M059J (cell line): ENCODE measurements at regions not wholly inside any gene's neighbourhood (a gene's known extent, or its start where the extent isn't known, plus 50 kb on each side); places are given as distances from the start of the nearest gene placed in this dataset.
"Not testable (repeated sequence)": the region's sequence is repeated elsewhere in the genome, so short reads cannot be mapped to it uniquely, and the experiment has no call there.

Experiments used
- DNase-seq: peaks from one replicate; pipeline ENCODE4 v3.0.0-alpha.2; 2012; ENCODE audit warnings: low read depth

DNA sequence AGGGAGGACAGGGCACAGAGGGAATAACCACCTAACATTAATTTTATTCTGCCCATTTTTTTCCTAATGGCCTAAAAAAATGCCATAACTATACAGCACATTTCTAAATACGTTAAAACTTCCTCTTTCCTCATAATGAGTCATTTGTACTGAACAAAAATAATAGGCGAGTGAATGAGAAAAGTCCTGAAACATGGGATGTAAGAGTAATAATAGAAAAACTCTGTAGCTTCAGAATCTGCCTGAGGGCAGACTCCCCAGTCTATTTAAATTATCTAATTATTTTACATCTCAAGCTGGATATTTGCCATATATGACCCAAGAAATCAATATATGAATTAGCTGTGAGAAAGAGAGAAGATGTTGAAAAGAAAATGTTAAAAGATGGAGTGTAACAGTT, 285.1 kb downstream of the TMX3 start:
- peak; percentile 31 for DNase-seq

DNA sequence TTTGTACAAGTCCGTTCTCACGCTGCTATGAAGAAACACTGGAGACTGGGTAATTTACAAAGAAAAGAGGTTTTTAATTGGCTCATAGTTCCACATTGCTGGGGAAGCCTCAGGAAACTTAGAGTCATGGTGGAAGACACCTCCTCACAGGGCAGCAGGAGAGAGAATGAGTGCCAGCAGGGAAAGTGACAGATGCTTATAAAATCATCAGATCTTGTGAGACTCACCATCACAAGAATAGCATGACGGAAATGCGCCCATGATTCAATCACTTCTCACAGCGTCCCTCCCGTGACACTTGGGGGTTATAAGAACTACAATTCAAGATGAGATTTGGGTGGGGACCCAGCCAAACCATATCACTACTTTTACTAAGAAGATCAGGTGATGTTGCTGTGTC, 285.8 kb downstream of the TMX3 start:
- peak; percentile 41 for DNase-seq

- peak; percentile 49 for DNase-seq
These were observed 286.2 kb downstream of the TMX3 start for GRCh38 chr18:68428661-68429060.

- DNase-seq, result peak; percentile 89
These were observed 286.9 kb downstream of the TMX3 start for GRCh38 chr18:68427951-68428401.

- no peak for DNase-seq
These were observed 288.1 kb downstream of the TMX3 start for GRCh38 chr18:68426731-68427315.

DNA sequence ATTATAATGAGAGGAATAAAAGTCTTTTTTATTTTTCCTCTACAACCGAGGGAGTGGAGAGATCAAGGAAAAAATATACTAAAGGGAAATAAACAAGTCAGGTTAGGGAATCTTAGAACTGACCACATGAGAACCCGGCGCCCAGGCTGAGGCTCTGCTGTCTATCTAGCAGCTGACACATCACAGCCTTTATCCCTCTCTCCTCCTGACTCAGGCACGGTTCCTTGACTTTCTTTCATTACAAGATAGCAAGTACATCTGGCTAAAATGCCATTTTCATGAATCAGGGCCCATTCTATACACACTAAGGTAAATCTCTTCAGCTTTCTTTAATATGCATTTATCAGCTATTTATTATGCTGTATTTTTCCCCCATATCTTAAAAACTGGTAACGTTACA, 296.0 kb downstream of the TMX3 start:
- DNase-seq, result peak; percentile 66

GRCh38 chr18:68418226-68418868, 296.6 kb downstream of the TMX3 start:
- no peak for DNase-seq

DNA sequence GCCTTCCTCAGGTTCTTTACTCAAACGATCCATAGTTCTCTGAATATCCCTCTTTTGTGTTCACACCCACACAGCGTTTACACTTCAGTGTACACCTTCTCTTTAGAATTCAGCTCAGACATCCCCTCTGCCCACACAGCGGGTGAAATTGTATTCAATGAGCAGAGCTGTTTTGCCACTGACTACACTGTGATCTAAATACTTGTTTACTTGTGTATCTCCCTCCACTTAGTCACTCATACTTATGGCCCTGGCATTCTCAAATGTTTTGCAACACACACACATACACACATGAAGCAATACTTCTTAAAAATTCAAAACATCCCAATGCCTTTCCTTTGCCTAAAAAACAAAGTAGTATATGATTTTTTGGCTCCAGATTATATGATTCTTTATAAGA, 297.1 kb downstream of the TMX3 start:
- no peak for DNase-seq

- no peak for DNase-seq
These were observed 297.6 kb downstream of the TMX3 start for GRCh38 chr18:68417166-68417799.

DNA sequence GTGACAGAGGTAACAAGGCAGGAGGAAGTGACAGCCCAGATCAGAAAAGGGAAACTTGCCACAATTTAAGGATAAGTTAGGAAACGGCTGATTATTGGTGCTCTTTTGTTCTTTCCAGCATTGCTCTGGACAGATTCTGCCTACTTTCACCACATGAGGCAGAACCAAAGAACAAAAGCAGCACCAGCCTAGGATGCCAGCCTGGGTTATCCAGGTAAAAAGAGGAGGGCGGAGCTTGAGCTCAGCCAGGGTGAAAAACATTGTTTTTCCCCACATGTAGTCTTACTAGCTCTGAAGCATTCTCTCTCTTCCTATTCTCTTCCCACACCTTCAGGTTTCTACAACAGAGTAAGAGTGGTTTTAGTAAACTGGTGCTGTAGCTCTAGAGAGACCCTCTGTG, 300.5 kb downstream of the TMX3 start:
- no peak for DNase-seq

DNA sequence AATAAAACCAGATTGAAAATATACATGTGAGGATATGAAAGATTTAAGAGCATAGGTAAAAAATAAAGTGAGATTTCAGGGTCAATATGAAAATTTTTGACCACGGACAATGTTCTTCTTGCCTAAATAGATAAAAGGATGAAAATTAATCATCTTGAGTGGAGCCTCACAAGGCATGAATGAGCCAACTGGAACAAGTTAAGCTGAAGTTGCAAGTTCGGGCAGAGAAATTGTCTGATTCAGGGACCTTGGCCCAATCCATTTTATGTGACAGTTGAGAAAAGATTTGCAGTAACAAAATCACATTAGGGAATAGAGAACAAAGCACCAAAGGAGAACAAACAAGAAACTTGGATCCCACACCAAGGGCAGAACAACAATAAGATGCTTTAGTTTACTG, 305.3 kb downstream of the TMX3 start:
- DNase-seq, result no peak

DNA sequence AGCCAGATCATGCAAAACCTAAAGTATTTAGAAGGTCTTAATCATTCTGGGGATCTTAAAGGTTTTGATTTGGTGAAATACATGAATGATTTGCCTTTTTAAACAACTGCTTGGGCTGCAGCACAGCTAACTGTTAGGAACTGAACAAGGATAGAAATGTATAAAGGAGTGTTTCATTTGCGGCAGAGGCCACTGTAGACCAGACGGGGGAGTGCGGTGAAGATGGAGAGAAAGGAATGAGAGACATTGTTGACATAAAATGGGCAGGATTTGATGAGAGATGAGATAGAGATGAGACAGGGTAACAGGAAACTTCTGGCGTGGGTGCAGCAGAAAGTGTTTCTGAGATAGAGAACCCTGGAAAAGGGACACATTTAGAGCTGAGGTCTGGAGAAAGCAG, 308.1 kb downstream of the TMX3 start:
- peak; percentile 65 for DNase-seq

DNA sequence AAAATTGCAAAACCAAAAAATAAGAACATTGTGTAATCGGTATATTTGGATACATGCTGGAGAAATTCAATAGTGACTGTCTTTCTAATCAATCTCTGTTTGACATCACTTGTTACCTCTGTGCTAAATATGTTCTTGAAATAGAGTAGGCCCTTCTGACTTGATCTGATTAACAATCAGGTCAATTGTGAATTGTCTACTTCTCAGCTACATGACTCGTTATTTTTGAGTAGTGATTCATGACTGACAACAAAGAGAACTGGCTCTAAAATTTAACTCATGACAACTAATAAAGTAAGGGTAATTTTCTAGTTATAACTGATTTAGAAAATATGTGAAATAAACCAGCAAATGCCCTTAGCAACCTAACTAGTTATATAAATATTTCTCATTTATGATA, 312.1 kb downstream of the TMX3 start:
- DNase-seq, result no peak

GRCh38 chr18:68400889-68401288, 314.0 kb downstream of the TMX3 start:
- no peak for DNase-seq

- peak; percentile 26 for DNase-seq
These were observed 315.2 kb downstream of the TMX3 start for GRCh38 chr18:68399721-68400120.

DNA sequence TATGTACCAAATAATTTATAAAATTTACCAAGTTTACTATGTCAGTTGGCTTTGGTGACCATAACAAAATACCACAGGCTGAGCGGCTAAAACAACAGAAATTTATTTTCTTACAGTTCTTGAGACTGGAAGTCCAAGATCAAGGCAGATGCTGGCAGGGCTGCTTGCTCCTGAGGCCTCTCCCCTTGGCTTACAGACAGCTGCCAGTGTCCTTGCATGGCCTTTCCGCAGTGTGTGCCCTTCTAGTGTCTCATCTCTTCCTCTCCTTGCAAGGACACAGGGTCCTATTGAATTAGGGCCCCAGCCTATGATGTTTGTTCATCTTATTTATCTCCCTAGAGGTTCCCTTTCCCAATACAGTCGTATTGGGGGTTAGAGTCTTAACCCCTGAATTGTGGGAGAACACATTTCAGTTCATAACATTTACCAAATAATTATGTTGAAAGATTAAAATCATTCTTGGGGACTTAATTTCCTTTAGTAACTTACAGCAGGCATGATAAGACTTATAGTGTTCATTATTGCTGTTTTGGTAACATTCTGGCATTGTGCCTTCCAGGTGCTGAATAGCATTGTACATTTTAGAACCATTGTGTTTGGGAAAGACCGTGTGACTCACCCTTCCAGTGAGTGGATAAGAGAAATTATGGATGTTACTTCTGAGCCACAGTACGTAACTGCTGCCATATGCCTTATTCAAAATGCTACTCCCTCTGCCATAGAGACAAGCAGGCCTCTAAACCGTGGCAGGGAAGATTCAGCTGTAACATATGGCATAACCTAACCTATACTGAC, 317.5 kb downstream of the TMX3 start:
- DNase-seq, result peak; percentile 67

DNA sequence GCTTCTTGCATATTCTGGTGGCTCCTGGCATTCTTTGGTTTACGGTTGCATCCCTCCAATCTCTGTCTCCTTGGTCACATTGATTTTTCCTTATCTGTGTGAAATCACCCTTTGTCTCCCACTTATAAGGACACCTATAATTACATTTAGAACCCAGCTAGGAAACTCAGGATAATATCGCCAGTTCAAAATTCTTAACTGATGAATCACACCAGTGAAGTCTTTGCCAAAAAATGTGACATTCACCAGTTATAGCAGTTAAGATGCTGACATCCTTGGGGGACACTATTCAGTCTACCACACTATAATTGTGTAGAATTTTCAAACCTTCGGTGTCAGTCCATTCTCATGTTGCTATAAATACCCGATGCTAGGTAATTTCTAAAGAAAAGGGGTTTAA, 320.2 kb downstream of the TMX3 start:
- peak; percentile 83 for DNase-seq

DNA sequence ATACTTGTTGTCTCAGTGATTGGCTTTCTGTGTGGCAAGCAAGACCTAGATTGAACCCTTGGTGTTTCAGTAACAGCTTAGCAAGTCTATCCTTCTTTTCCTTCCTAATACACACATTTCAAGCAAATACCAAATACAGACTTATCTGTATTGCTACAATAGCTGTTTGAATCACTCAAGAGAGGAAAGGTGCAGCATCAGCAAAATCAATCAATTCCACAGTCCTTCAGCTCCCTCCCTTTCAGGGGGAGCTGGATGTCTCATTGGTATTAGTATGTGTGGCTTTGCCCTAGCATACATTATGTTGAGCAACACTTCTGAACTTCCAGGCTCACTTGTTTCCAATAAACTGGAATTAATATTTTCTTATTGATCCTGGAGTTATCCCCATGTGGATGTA, 323.1 kb downstream of the TMX3 start:
- no peak for DNase-seq

DNA sequence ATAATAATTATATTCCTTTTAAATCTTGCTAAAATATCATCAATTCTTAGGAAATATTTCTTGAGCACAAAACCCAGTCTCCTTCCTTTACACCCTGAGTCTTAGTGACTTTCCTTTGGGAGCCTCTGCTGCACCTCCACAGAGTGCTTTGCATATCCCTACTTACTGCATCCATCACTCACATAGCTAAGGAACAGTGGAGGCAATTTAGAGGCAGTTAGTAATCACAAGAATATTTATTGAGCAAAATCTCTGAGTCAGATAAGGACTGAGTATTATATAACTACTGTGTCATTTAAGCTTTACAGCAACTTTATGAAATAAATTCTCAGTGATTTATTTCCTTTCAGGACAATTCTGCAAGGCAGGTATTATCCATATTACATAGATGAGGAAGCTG, 327.7 kb downstream of the TMX3 start:
- peak; percentile 75 for DNase-seq

DNA sequence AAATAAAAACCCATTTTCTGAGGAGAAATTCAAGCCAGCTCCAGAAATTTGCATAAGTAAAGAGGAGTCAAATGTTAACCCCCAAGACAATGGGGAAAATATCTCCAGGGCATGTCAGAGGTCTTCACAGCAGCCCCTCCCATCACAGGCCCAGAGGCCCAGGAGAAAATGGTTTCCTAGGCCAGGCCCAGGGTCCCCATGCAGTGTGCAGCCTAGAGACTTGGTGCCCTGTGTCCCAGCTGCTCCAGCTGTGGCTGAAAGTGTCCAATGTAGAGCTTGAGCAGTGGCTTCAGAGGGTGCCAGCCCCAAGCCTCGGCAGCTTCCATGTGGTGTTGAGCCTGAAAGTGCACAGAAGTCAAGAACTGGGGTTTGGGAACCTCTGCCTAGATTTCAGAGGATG, 330.9 kb downstream of the TMX3 start:
- DNase-seq, result not testable (repeated sequence)

GRCh38 chr18:68376926-68377325, 338.0 kb downstream of the TMX3 start:
- DNase-seq, result no peak

DNA sequence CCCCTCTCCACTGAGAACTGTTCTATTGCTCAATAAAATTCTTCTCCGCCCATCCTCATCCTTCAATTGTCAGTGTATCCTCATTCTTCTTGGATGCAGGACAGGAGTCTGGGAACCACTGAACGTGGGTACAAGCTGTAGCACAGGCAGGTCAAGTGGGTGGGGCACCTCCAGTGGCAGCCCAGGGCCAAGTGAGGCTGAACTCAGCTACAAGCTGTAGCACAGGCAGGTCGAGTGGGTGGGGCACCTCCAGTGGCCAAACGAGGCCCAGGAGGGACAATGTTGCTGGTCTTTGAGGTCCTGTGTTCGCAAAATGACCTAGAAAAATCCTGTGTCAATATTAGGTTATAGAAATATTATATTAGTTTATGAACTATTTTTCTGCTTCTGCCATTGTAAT, 352.0 kb downstream of the TMX3 start:
- no peak for DNase-seq

- DNase-seq, result no peak
These were observed 359.3 kb downstream of the TMX3 start for GRCh38 chr18:68355637-68356036.
